Right lobe of liver (tissue), 4 donors: ENCODE measurements at regions not wholly inside any gene's neighbourhood (a gene's known extent, or its start where the extent isn't known, plus 50 kb on each side); places are given as distances from the start of the nearest gene placed in this dataset.

Experiments
- CTCF ChIP-seq, 4 donors: fragments of 200-600 bp in 3 of 4; fragments of 450-650 bp in 1 of 4; IDR thresholded peaks; one replicate each; pipeline versions ENCODE4 v1.5.1 to v1.8.0; 2016 to 2022; ENCODE audit warnings: antibody characterized with exemption in 4 of 4, mild to moderate bottlenecking in 2 of 4
- POLR2A ChIP-seq: fragments of 450-650 bp; IDR thresholded peaks from one replicate; pipeline ENCODE4 v1.6.1; 2017; ENCODE audit warnings: antibody characterized with exemption, mild to moderate bottlenecking
- donor health status: DM: no; HTN: no; CAD: no.
- donor health status: DM: no; HTN: no; CAD: no.
- donor health status: DM: no; HTN: yes; CAD: no.

DNA sequence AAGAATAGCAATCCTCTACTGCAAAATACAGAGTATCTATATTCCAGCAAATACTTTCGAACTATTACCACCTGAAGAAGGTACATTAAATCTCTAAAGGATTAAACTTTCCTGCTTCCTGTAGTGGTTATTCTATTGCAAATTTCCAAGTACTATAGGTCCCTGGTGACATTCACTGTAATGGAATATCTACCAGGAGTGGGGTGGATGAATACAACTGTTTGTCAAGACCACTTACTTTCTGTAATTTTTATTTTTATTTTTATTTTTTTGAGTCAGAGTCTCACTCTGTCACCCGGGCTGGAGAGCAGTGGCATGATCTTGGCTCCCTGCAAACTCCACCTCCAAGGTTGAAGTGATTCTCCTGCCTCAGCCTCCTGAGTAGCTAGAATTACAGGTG is 389.5 kb downstream of the TMEM114 start:
- TF ChIP-seq CTCF (IDR thresholded peaks at IDR 0.05) (no peak), POLR2A (no peak)
